ENCODE measurements at regions not wholly inside any gene's neighbourhood (a gene's known extent, or its start where the extent isn't known, plus 50 kb on each side); places are given as distances from the start of the nearest gene placed in this dataset.

DNA sequence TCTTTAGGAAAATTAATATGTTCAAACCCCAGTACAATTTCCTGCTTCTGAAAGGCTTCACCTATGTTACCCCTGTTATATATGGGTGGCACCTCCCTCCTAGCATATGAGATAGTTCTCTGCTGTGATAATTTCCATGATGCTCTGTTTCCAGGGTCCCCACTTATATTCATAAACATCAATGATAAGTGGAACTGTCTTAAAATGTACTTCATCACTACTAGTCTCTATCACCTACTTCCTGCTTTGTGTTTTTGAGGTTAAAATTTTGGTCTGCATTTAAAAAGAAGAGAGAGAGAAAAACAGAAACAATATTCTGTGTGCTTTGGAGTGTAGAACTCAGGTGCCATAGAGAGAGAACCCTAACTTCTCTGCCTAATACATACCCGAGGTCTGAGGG, 234.7 kb downstream of the HTR1A start:
- intact Hi-C loops (cut with micrococcal nuclease) = no loop called here

DNA sequence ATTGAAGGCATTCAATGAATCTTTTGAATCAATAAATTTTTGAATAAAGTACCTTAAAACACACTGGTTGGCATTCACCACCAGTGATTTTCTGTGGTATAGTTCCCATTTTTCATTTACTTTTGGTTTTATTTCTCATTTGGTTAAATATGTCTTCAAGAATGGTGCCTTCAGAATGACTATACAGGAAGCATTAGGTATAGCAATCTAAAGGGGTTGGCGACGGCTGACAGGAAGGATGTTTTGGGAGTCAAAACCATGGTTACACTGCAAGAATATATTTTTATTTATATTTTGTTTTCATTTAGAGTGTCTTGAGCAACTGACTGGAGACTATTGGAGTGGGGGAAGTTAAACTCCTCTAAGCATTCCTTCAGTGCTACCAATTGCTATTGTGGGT, 235.7 kb downstream of the HTR1A start:
- intact Hi-C loops (cut with micrococcal nuclease) = no loop called here

DNA sequence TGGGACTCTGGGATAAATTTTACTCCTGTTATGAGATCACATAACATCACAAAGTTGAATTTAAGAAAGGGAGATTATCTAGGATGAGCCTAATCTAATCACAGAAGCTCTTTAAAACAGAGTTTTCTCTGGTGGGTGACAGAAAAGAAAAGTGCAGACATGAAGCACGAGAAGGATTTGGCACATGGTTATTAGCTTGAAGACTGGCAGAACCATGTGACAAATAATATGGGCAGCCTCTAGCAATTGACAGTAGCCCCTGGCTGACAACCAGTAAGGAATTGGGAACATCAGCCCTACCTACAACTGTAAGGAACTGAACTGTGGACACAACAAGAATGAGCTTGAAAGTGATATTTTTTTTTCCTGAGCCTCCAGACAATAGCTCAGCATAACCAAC, 243.1 kb downstream of the HTR1A start:
- intact Hi-C loops (cut with micrococcal nuclease) = no loop called here

DNA sequence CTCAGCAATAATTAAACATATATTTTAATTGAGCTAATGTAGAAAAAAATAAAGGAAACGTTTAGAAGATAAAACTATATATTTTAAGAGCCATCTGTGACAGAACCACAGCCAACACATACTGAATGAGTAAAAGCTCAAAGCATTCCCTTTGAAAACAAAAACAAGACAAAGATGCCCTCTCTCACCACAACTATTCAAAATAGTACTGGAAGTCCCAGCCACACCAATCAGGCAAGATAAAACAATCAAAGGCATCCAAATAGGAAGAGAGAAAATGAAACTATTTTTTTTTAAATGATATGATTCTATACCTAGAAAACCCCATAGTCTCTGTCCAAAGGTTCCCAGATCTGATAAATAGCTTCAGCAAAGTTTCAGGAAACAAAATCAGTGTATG, 262.0 kb downstream of the HTR1A start:
- intact Hi-C loops (cut with micrococcal nuclease) = no loop called here

DNA sequence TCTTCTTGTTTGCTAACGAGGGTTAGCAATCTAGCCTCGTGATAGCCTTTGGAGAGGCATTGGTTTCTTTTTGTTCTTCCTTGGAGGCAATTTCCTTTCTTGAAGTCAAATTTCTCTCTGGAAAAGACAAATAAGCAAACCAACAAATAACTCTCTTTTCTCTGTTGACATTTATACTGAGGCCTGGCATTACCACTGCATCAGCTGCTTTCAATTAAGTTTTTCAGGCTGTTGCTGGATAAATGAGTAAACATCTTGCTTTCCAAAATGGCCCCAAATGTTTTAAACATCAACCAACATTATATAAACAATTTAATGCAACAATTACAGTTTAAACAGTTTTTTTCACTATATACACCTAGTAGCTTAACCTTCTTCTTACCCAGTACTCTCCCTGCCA, 264.4 kb downstream of the HTR1A start:
- intact Hi-C loops (cut with micrococcal nuclease) = no loop called here

DNA sequence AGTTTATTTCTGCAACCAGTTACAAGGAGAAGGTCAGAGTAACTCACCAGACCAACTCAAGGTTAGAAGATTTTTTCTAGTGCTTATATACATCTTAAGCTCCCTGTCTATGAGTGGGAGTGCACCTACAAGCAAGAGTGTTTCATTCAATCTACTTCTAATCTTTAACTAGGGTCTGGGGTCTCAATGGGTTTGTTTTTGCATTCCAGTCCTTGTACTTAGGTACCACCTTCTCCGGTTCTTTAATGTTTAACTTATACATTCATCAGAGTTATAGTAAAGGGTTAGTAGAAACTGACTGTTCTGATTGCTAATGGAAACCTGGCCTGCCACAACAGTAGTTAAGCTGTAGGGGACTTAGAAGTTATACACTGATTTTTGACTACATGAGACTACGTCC, 271.7 kb downstream of the HTR1A start:
- intact Hi-C loops (cut with micrococcal nuclease) = no loop called here

DNA sequence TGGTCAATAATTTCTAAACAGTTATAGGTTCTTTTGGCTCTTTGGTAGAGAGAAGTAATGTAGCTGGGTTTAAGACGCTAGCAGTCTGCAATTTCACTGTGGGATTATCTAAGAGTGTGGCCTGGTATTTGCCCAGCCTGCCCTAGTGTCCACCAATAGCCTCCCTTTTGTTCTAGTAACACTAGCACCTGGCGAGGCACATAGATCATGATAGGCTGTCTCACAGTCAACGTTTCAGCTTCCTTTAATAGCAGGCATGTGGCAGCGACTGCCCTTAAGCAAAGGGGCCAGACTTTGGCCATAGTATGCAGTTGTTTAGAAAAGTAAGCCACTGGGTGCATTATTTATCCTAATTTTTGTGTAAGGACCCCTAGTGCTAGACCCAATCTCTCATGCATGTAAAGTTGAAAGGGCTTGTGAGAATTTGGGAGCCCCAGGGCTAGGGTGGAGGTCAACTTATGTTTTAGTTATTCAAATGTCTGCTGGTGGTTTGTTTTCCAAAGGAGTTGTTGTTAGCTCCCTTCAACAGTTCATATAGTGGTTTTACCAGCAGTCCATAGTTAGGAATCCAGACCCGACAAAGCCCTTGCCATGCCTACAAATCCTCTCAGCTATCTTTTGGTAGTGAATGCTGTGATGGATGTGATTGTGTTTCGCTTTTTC, 274.3 kb downstream of the HTR1A start:
- intact Hi-C loops (cut with micrococcal nuclease) = no loop called here

DNA sequence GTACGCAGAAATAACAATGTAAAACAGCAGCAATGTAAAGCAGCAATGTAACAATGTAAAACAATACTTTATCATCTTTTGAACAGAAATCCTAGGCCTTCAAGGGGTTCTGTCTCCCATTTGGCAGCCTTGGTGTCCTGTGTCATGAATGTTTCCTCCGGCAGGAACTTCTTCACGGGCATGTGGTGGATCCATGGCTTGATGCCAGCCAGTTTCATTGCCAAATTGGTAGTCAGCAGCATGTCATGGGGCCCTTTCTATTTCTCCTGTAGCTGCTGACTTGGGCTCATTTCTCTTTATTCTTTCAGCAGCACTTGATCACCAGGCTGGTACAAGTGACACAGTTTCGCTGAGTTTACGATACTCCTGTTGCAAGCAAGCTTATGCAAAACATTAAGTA, 275.3 kb downstream of the HTR1A start:
- intact Hi-C loops (cut with micrococcal nuclease) = no loop called here

DNA sequence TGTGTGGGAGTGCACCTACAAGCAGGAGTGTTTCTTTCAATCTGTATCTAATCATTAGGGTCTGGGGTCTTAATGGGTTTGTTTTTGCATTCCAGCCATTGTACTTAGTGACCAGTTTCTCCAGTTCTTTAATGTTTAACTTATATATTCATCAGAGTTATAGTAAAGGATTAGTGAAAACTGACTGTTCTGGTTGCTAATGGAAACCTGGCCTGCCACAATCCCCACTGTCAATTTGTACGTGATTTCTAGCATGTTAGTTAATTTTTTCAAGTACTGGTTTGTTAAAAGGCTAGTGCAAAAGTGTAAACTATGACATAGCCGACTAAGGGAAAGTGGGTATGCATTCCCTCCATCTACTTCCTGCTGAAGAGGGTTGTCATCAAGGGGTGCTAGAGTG, 276.1 kb downstream of the HTR1A start:
- intact Hi-C loops (cut with micrococcal nuclease) = no loop called here

DNA sequence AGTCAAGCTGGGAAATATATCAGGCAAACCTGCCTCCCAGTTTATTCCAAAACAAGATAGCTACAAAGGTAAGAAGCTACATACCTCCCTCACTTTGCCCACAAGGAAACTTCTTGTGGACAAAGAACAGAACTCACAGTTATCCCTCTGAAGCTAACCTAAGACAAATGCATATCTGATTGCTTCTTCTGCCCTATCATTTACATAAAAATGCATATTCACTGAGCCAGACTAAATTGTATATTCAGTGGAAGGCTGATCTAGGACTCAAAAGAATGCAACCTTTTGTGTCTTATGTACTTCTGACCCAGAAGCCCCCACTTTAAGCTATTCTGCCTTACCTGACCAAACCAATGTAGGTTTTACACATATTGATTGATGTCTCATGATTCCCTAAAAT, 276.8 kb downstream of the HTR1A start:
- intact Hi-C loops (cut with micrococcal nuclease) = no loop called here

DNA sequence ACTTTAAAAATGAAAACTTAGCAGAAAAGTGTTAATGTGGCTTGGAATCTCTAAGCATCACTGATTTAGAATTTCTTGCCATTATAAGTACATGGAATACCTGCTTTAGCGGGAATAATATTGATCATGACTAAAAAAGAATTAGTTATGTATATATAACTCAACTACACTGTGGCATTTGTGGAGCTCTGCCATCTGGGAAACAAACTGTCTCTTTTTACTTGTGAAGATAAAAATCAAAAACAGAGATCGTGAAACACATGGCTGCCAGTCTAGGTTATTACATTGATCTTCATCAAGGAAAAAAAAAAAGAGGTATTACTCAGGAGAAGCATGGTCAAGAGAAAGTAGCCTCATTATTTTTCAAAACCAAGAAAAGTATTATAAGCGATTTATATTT, 287.4 kb downstream of the HTR1A start:
- intact Hi-C loops (cut with micrococcal nuclease) = no loop called here

DNA sequence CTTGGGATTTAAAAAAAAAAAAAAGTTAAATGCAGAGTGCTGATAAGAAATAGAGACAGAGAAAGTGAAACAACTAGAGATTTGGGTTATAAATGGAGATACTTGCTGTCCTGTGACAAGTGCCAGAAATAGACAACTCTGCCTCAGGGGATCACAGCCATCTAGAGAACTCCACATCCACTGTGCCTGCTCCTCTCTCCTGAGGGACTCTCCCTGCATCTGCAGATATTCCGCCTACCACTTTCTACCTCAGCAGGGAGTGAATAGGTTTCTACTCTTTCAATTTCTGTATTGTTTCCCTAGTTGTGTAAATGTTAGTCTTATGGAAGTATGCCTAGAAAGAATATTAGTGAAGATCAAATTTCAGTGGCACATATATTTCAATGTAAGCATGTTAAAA, 307.2 kb downstream of the HTR1A start:
- intact Hi-C loops (cut with micrococcal nuclease) = no loop called here

DNA sequence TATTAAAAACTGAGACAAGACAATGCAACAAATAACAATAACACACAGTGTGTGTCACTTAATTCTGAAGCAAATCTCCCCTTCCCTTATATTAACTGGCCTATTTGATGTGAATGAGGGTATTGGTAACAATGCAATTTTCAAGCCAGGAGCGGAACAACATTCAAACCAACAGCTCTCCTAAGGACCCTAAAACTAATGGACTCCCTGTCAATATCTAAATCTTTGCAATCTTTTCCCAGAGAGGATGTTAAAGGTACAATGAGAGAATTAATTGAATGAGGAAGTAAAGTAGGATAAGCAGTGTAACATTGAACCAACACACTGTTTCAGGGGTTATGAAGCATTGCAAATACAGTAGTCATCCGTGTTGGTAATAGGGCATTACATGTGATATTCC, 311.7 kb downstream of the HTR1A start:
- intact Hi-C loops (cut with micrococcal nuclease) = no loop called here

DNA sequence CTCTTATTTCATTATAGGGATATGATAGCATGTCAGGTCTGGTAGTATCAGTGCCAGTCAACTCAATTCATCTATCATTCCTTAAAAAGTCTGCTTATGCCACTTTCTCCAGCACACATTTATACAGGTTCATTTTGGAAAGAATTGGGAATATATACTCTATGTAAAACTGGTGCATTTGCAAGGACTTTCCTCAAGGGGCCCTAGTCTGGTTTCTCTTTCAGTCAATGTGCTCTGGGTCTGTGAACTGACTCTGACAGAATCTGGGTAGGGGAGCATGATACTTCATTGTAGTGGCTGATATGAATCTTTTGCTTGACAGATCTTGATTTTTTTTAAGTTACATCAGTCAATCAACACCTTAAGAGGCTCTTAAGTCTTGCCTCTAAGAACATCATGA, 313.9 kb downstream of the HTR1A start:
- intact Hi-C loops (cut with micrococcal nuclease) = no loop called here

DNA sequence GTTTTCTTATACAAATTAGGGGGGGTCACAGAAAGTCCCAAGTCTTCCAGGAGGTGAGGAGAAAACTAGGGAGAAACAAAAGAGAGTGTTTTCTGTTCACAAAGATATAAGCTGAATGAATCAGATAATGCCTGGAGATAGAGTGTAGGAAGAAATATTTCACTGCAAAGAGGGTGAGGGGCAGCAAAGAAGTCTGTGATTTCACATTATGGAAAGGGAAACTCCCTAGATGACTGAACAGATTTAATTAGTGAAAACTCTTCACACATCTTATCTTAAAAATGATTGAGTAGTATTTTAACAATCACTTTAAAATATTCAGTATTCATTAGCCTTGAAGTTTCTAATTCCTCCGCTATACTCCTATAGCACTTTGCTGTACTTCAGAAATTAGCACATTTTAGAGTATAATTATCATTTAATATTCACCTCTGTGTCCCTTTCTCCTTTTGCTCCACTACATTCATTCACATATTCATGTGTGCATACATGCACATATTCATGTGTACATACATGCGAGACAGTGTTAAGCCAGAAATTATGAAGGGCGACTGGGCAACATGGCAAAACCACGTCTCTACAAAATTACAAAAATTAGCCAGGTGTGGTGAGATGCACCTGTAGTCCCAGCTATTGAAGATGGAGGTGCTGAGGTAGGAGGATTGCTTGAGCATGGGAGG, 332.2 kb downstream of the HTR1A start:
- intact Hi-C loops (cut with micrococcal nuclease) = no loop called here

DNA sequence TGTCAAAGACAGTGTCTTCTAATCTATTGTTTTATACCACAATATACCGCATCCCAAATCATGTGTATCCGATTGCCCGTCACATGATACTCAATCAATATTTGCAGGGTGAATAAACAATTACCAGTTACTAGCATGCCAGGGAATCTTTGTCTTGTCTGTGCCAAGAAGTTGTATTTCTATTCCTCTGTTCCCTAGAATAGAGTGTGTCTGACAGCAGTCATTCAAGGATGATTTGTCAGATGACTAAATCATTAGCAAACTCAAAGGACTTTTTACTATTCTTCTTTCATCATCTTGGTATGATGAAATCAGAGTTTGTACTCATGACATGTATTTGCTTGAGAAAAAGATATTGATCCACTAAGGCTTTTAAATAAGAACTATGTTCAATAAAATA, 348.8 kb downstream of the HTR1A start:
- intact Hi-C loops (cut with micrococcal nuclease) = no loop called here

DNA sequence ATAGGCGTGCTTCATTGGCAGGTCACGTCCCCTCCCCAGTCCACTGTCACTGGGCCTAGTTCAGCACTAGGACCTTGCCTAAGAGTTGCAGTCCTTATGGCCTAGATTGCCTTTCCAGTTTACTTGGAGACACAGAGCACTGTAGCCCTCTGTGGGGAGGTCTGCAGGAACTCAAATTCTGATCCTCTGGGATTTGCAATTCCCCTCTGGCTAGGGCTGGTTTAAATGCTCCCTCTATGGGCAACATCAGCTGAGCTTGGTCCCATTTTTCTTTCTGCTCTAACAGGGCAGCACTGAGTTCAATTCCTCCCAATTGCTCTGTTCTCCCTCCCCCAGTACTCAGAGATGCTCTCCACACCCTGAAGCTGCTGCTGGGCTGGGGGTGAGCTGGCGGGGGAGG, 358.2 kb downstream of the HTR1A start:
- intact Hi-C loops (cut with micrococcal nuclease) = no loop called here

DNA sequence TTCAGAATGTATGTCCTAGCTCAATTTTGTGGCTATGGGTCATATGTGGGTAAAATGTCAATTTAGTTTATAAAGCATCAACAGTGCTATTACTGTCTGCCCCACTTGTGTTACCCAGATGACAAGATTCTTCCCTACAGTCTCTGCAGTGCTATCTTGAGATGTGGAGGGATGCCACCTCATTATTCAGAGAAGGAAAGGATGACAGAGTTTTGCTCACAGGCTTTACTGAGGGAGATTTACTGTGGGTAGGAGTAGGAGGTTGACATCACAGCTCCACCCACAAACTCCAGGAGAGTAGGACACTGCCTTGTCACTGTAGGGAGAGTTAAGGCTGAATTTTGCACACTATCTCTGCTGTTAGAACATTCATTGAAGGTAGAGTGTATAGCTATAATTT, 359.3 kb downstream of the HTR1A start:
- intact Hi-C loops (cut with micrococcal nuclease) = no loop called here

DNA sequence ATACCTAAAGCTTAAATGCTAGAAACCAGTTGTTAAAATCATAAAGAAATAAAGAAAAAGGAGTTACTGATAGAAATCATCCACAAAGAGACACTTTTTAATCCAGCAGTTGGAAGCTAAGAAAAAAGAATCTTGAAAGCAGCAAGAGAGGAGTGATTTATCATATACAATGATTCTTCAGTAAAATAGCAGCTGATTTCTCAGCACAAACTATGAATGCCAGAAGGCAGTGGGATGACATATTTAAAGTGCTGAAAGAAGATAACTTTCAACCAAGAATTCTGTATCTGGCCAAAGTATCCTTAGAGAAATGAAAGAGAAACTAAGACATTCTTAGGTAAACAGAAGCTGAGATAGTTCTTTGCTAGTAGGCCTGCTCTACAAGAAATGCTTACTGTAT, 366.0 kb downstream of the HTR1A start:
- intact Hi-C loops (cut with micrococcal nuclease) = no loop called here

DNA sequence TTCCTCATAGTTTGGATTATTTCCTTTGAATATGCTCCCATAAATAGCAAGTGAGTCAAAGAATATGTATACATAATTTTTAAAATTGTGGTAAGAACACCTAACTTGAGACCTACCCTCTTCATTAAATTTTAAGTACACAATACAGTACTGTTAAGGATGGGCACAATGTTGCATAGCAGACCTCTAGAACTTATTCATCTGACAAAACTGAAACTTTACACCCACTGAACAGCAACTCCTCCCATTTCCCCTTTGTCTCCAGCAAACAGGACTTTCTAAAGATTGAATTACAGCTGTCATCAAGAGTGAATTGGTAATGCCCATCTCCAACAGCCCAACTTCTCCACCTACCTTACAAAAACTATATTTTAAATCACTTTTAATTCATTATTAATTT, 388.9 kb downstream of the HTR1A start:
- intact Hi-C loops (cut with micrococcal nuclease) = no loop called here

DNA sequence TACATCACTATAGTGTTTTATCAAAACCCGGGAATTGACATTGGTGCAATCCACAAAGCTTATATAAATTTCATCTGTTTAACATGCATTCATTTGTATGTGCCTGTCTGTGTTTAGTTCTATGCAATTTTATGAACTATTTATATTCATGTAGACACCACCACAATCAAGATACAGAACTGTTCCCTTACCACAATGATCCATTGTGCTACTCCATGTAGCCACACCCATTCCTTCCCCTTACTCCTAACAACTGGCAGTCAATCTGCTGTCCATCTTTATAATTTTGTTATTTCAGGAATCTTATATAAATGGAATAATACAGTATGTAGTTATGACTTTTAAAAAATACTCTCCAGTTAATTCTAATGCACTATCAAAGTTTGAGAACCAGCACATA, 389.5 kb downstream of the HTR1A start:
- intact Hi-C loops (cut with micrococcal nuclease) = no loop called here

DNA sequence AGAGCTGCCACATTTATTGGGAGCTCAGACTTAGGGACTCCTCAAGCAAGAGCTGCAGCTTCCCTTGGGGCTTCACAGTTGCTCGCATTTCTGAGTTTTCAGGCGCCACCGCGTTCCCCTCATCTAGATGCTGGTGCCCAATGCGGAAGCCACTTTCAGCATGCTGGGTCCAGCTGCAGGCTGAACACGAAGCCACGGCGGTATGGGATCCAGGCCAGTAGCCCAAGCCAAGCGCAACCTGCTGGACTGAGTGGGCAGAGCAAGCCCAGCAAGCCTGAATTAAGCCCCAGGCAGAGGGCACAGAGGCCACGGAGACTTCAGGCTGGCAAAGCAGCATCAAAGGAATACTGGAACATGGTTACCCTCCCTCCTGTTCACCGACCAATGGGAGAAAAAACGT, 391.5 kb downstream of the HTR1A start:
- intact Hi-C loops (cut with micrococcal nuclease) = no loop called here

DNA sequence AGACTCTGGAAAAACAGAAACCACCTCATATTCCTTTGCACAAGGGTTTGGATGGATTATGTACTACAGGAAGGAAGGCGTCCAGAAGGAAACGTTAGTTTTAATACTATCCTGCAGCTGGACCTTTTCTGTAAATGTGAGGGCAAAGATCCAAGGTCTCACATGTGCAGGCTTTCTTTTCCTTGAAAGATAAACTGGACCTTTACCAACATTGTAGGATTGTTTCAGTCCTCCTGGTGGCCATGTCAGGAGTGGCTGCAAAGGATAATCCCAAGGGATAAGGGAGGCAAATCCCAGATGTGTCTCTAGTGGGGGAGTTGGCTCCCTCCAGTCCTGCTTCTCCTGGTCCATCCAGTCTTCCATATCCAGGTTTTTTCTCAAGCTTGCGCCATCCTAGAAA, 397.5 kb downstream of the HTR1A start:
- intact Hi-C loops (cut with micrococcal nuclease) = no loop called here
